Left hindlimb (tissue), 1 donor: ENCODE measurements at regions not wholly inside any gene's neighbourhood (a gene's known extent, or its start where the extent isn't known, plus 50 kb on each side); places are given as distances from the start of the nearest gene placed in this dataset.

Experiments
- DNase-seq: peaks from one replicate; pipeline ENCODE4 v3.0.0-alpha.2; 2018

DNA sequence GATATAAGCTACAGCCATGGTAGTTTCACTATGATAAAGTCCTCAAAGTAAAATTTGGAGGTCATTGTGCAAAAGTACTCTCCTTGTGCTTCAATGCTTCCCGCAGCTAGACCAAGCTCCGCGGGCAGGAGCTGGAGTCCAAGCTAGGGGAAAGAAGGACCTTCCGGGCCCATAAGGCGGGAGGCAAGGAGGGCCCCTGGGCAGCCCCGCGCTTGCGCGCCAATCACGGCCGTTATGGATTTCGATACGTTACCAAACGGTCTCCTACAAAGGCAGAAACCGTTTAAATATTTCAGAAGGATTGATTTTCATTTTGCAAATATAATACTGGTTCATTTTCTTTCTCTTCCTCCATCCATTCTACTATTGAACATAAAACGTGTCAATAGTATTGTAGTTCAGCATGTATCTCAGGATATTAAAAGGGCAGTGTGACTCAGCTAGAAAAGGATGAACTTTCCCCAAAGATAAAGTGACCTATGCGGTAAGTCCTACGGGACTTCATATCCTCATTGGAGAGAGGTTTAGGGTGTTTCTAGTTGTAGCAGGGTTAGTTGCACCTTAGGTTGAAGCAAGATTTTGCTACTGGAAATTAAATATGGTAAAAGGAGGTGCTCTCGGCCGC, 128.0 kb downstream of the KIF20B start:
- no peak for DNase-seq

DNA sequence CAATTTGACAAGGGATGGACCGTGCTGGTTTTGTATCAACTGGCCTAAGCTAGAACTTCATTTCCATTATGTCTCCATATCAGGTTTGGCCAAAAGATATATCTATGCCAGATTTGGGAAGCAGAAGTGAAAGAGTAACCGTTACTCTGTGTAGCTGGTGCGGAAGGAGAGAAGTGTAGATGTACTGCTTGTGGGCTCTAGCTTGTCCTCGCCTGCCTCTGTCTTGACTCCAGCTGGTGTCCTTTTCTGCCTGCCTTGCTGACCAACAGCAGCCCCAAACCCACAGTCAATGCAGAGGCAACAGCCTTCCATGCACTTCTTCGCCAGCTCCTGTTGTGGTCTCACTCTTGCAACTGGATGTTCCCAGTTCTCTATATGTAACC, 128.5 kb downstream of the KIF20B start:
- DNase-seq: no peak

DNA sequence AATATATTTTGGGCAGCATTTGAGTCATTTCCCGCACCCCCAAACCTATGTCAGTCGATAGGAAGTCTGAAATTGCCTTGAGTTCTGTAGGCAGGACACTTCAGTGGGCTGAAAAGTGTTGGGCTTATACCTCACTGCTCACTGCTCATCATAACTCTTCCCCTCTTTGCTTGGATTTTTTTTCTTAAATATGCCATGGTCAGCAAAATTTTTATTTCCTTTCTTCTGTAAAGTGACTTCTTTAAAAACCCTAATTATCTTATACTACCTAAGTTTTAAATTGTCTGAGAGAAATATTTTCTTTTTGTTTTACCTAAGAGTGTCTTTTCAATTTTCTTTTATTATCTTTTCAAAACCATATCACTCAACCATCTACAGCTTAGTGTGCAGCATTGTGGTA, 129.2 kb downstream of the KIF20B start:
- no peak for DNase-seq

DNA sequence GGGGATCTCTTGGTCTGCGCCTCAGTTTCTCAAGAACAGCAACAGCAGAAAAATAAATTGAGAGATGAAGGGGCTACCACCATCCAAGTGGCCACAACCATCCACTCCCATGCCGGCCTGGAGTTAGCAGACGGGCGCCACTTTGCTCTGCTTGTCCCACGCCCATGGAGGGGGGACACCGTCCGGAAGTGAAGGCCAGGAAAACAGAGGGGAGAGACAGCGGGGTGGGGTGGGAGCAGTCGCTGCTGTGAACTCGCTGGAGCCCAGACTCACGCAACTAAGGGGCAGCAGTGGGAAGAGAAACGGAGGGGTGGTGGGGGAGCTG, 135.4 kb downstream of the KIF20B start:
- no peak for DNase-seq

DNA sequence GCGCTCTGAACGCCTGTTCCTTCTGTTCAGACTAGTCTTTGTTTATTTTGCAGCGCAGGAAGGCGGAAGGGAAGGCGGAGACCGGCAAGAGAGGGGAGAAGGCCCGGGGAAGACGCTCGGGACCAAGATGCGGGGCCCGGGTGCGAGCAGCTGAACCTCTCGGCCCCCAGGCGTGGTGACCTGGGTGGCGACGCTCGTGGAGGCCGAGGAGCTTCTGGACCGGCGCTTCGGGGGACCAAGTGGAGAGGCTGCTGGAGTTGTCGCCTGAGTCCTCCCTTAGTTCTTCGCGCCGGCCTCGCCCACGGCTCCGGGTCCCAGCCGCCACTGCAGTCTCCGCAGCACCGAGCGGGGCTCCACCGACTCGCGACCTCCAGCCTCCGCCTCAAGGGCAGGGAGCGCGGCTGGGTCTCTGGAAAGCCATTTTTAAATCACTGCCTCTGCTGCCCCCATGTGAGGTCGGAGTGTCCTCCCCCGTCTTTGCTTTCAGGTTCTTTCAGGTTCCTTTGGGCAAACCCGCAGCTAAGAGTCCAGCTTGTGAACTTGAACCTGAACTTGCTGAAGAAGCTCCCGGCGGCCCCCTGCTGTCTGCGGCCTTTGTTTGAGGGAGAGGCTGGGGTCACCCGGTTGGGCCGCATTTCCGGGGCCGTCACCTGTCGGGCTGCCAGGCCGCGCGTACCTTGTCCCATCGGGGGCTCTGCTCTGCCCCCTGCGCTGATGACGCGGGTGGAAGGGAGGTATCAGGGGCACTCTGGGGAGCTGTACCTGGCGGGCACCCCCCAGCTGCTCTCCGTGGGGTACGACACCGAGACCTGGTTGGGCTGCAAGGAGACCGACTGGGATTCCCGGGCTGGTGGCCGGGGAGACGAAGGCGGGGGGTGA, 136.0 kb downstream of the KIF20B start:
- DNase-seq: peak; percentile 56

DNA sequence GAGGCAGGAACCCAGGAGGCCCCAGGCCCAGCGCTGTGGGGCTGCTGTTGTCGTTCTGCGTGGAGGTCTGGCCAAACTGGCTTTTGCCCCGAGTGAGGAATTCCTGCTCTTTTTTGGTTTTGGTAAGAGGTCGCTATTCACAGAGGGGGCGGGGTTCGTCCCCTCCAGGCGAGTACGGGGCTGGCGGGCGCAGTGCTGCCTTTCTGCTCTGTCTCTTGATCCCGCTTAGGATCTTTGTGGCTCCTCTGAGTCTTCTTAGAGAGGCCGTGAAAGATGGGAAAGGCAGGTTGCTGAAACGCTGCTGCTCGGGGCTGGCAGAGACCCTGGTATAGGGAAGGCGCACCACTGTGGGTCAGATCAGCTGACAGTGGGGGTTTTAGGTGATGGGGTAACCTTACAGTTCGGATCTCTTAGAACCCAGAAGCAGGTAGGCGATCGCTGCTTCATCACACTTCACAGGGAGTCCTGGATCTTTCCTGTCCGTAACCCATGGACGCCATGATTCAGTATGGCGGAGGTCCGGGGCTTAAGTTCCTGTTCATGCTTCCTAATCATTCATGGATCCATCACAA, 136.7 kb downstream of the KIF20B start:
- no peak for DNase-seq

DNA sequence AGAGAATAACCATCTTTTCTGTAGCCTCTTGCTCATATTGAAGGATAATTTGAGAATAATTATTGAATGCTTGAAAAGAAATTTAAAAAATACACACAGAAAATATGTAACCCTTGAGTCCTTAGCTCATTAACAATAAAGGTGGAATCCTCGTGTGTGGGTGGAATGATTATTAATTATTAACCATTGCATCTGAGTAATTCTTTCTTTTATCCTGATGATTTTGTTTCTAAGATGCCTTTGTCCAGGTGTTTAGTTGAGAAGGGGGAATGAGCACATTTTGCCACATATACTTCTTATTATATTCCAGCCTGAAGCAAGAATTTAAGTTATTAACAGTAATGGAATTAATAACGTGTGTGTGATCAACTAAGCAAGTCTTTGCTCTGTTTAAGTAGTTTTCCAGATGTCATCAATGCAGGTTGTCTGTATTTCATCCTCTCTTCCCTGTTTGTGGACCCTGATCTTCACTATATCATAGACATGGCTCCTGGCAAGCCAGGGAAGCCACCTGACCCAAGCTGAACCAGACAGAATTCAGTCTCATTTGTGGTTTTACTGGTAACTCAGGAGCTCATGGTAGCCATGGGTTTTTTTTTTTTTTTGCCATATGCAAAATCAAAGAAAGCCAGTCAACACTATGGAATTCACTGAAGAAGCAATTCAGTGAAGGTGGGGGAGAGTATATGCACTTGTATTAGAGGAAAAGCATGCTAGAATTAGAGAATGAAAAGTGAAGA, 144.3 kb downstream of the KIF20B start:
- DNase-seq: no peak

DNA sequence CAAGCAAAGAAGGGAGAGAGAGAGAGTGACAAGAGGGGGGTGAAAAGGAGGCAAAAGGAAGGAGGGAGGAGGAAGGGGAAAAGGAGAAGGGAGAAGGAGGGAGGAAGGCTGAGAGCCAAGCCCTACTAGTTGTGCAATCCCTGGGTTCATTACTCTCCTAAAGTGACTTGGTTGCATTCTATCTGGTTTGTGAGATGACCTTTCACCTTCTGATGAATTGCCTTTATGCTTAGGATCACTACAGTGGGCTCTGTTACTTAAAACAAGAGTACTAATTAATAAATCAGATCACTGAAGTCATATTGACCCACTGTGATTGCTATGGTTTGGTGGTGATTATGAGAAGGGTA, 144.9 kb downstream of the KIF20B start:
- DNase-seq: no peak

DNA sequence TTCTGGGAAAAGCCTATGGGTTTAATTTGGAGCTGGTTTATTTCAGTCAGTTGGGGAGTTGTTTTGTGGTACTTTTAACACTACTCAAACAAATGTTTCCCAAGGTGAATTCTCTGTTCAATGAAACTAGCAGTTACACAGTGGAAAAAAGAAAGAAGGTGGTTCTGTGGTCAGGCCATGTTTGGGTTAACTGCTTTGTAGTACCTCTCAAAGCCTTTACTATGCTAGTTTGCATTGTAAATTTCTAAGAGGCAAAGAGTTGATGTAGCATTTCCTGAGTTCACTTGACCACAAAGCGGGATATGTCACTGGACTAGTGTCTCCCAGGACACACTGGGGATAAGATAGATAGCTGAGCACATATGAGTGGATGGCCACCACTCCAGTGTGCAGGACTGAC, 145.4 kb downstream of the KIF20B start:
- no peak for DNase-seq

DNA sequence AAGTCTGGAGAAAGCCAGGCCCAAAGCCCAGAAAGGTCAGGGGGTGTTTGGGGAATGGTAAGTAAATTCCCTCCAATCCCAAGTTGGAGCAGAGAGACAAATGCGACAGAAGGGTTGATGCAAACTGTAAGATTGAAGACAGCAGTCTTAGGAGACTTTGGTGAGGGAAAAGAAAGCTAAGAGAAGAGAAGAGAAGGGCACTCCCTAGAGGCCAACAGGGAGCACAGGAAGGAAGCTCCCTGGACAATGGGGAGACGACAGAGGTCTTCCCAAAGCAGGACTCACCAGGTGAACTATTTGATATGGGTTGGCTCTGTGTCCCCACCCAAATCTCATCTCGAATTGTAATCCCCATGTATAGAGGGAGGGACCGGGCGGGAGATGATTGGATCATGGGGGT, 151.5 kb downstream of the KIF20B start:
- DNase-seq: no peak

DNA sequence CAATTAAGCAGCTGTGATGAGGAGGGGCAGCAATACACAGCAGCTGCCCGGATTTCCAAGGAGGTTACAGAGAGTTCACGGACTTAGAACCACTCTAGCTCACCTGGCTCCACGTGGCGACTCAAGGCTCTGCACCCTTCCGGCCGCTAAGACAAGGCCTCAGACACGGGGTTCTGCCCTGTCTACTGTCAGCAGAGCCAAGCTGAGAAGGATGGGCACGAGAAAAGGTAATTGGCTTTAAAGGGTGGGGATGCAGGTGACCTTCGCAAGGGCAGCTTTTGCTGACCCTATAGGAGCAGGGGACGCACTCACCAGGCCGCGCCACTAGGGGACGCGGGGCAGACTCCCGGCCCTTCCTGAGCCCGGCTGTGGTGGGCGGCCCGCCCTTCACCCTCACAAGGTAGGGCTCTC, 152.4 kb downstream of the KIF20B start:
- no peak for DNase-seq

DNA sequence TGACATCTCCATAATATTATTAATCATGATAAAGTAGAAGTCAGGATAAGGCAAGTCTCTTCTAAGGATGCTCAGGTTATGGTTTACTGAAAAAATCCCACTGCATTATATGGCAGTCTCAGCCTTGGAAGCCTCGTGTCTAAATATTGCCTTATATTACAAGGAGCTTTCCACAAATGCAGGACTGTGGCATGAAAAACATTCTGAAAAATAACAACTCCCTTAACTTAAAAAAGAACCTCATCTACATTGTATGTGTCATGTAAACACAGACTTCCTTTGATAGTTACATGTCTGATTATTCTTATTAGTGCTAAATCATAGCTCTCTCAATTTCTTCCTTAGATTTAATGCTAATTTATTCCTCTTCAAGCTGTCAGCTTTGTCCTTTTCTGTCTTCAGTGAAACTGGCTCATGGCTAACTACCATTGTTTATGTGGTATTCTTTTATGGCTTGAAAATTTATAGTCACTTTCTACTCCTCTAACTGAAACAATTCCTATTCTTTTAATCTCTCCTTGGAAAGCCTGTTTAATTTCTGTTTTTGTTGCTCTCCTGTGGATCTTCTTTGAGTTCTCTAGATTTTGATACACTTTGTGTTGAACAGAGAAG, 156.1 kb downstream of the KIF20B start:
- no peak for DNase-seq

DNA sequence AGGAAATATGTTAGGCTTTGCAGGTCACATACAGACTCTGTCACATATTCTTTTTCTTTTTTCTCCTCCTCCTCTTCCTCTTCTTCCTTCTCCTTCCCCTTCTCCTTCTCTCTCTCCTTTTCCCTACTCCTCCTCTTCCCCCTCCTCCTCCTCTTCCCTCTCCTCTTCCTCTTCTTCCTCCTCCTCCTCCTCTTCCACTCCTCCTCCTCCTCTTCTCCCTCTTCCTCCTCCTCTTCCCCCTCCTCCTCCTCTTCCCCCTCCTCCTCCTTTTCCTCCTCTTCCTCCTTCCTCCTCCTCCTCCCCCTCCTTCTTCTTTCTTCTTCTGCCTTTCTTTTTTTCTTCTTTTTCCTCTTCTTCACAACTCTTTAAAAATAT, 159.8 kb downstream of the KIF20B start:
- no peak for DNase-seq

DNA sequence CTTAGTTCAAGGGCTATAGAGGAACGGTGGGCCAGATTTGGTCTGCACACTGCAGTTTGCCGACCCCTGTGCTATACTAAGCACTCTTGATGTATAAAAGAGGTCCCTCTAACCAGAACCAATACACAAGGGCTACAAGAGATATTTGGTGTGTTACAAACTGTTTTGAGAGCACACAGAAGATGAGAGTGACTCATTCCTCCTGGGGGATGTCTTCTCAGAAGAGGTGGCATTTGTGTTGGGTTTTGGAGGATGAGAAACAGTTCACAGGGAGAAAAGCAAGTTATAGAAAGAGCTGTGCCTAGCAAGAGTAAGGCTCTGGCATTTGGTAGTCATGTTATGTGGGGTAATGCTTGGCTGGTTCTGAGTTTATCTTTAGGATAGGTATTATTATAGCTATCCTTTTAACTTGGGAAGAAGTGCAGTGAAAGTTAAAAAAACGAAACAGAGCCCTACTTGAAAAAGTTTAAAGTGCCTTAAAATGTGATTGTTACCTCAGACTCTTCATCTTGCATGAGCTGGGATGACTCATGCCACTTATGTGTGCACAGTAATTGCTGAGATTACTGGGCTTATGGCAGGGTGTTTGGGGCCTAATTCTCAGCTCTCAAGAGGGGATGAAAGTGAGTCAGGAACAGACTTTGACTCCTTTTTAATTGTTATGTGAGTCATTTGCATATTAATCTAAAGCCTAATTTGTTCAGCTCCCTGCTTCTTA, 160.4 kb downstream of the KIF20B start:
- no peak for DNase-seq

DNA sequence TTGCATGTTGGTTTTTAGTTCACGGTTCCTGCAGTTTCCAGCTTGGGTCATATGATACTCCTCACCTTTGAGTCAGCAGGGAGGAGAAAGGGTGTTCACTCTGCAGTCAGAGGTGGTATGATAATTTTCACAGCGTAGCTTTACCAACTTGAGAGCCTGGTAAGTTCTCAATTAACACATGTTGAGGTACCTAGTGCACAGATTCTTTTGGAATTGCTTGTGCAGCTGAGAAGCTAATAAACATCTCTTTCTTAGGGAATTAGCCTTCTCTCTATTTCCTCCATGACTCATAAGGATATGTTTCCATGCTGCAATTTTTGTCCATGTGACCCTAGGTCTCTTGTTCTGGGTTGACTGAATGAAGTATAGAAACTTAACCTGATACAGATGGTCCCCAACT, 166.6 kb downstream of the KIF20B start:
- no peak for DNase-seq

DNA sequence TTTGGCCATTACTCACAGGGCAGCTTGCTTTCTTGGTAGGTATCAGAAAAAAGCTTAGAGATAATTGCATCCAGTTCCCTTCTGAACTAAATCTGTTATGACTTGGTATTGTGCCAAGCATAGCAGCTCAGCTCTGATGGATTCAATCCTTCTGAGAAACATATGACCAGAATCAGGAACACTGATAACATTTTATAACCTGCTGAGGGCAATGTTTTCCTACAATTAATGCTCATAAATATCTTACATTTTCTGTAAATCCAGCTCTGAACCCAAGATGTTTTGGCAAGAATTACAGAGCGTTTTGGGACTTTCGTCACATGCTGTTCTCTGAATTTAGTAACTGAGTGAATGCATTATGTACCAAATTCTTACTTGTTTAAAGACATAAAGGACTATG, 167.8 kb downstream of the KIF20B start:
- DNase-seq: no peak

DNA sequence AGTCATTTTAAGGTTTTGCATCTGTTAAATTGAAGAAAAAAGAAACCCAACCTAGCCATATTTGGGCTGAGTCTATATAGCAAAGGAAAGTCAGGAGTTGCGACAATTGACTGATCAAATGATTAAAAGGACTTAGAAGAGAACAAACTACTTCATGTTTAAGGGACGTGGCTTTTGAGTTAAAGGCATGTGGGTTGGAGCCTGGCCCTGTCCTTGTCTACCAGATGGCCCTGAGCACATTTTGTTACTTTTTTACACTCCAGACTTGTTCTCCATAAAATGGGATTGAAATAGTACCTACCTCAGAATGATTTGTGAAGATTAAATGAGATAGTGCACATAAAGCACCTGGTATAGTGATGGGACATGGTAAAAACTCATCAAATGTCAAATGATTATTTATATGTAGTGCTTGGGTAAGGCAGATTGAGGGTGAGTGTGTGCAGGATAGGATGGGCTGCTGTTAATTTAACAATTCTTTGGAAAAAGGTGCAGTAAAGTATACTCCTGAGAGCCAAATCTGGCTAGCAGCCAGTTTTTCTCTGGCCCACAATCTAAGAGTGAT, 168.3 kb downstream of the KIF20B start:
- DNase-seq: no peak

DNA sequence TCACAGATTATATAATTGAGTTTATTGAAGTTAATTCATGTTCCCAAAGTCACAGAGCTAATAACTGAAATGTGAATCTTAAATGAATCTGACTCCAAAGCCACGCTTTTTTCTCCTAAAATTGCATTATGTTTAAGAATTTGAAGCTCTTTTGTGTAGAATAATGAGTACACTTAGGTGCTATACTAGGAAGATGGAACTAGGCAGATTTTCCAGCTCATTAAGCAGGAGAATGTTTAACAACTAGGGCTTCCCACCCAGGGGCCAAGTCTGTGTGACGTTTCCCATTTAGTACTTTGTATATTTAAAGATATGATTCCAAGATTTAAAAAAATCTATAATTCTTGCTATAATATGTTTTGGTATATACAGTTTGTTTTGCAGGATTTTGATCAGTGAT, 169.5 kb downstream of the KIF20B start:
- DNase-seq: no peak

DNA sequence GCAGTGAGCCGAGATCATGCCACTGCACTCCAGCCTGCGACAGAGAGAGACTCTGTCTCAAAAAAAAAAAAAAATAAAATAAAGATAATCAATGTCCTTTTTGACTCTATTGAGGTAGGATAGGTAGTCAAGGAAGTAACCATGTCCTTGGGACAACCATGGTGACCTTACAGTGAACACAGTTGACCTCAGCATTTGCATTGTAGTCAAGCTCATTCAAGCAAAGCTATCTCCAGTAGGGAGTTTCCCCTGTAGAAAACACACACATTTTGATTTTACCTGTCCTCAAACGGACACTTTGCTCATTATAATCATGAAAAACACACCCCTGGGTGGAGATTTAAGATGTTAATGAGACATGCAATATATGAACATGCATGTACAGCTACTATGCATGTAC, 171.7 kb downstream of the KIF20B start:
- DNase-seq: no peak

DNA sequence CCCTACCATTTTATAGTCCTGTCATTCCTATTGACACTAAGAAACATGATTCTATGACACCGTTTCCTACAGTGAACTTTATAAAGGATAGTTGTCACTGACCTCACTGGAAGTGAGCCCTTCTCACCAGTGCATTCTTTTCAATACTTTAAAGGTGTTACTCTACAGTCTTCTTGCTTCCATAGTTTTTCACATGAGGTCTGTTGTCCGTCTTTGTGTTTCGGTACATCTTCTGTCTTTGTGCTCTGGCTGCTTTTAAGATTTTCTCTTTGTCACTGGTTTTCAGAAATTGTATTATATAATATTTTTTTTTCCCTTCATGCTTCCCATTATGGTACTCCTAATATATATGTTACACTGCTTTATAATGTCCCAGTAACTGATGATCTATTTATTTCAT, 174.2 kb downstream of the KIF20B start:
- DNase-seq: no peak

DNA sequence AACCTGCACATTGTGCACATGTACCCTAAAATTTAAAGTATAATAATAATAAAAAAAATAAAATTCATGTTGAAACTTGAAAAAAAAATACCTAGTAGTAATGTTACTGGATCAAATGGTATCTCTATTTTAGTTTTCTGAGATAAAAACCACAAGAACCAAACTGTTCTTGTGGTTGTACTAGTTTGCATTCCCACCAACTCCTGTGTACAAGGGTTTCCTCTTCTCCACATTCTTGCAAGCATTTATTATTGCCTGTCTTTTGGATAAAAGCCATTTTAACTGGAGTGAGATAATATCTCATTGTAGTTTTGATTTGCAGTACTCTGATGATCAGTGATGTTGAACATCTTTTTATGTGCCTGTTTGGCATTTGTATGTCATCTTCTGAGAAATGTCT, 177.7 kb downstream of the KIF20B start:
- DNase-seq: no peak

DNA sequence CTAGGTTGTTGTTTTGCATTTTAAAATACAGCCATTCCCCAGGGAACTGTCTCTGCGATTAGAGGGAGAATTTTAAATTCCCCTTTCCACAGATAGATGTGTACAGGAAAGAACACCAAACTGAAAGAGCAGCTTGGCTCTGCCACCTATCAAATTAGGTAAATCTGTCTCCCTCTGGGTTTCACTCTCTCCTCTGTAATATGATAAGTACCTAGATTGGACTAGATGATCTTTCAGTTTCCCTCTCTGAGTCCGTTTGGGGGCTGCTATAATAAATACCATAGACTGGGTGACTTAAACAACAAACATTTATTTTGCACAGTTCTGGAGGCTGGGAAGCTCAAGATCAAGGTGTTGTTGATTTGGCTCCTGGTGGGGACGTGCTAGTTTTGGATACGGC, 186.0 kb downstream of the KIF20B start:
- no peak for DNase-seq

DNA sequence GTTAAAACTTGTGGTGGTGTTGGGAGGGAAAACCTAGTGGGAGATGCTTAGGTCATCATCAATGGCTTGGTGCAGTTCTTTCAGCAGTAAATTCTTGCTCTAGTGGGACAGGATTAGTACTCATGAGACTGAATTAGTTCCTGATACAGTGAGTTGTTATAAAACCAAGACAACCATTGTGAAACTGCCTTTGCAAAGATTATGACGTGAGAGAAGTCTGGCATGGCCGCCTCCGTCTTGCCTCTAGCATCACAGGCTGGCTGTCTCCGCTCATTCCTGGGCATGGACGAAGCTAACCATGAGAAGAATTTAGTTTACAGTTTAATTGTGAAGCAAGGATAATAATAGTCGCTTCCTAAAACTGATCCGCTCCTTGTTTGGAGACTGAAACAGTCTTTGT, 186.4 kb downstream of the KIF20B start:
- no peak for DNase-seq
